ENCODE measurements at regions not wholly inside any gene's neighbourhood (a gene's known extent, or its start where the extent isn't known, plus 50 kb on each side); places are given as distances from the start of the nearest gene placed in this dataset.

DNA sequence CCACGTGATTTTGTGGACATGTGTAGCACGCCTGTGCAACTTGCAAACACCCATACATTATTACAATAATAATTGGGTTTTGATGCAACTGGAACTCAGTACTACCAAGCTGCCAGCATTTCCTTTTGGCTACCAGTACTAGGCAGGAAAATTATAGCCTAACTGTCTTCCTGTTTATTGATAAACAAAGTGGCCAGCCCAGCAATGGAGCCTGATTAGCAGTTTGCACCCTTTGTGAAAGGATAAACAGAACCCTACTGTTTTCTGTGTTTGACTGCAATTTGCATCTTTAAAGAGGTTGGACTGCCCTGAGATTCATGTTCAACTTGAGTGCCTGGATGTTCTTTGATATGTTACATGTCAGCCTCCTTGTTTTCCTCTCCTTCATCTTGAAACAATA lies 173.9 kb downstream of the ZIC5 start:
- H3K27ac Mint-ChIP-seq: no peak overlapping the region
- H3K9me3 Mint-ChIP-seq (ENCODE audit: low read depth): no peaks in the 10 kb centered on the region
- H3K27me3 Mint-ChIP-seq: no peaks in the 10 kb centered on the region
- TF ChIP-seq, protein P1, sequence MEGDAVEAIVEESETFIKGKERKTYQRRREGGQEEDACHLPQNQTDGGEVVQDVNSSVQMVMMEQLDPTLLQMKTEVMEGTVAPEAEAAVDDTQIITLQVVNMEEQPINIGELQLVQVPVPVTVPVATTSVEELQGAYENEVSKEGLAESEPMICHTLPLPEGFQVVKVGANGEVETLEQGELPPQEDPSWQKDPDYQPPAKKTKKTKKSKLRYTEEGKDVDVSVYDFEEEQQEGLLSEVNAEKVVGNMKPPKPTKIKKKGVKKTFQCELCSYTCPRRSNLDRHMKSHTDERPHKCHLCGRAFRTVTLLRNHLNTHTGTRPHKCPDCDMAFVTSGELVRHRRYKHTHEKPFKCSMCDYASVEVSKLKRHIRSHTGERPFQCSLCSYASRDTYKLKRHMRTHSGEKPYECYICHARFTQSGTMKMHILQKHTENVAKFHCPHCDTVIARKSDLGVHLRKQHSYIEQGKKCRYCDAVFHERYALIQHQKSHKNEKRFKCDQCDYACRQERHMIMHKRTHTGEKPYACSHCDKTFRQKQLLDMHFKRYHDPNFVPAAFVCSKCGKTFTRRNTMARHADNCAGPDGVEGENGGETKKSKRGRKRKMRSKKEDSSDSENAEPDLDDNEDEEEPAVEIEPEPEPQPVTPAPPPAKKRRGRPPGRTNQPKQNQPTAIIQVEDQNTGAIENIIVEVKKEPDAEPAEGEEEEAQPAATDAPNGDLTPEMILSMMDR (IDR thresholded peaks at IDR 0.05; ENCODE audit: unreplicated experiment): no peak
- H3K4me1 Mint-ChIP-seq (ENCODE audit: low read depth): no peaks in the 10 kb centered on the region
- H3K36me3 Mint-ChIP-seq (ENCODE audit: insufficient read depth): no peaks in the 10 kb centered on the region
- DNase-seq (ENCODE audit: low spot score, unreplicated experiment): no peak
- H3K4me3 Mint-ChIP-seq (ENCODE audit: low read depth): no peak overlapping the region

DNA sequence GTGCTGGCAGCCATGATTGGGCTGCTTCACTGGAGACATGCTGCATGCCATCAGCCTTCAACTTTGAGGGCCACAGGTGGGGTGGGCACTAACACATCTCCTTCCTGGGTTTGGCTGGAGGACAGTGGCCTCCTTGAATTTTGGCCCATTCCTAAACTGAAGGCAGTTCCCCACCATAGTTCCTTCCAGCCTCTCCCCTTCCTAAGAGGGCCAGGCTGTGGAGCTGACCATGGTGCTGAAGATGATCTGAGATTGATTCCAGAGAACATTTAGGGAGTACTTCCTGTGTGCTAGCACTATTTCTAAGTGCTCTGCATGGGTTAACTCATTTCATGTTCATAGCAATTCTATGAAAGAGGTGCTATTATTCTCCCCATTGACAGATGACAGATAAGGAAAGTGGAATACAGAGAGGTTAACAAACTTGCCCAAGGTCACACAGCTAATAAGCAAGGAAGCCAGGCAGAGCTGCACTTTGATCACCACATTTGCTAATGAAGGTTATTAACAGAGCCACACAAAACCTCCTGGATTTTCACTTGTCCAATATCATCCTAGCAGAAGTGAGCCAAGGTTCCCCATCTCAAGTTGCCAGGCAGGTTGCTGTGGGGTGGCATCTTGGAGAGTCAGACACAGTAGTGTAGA lies 175.3 kb downstream of the ZIC5 start:
- Mint-ChIP-seq H3K4me3 (ENCODE audit: low read depth) (no peak overlapping the region), H3K27ac (no peak overlapping the region), H3K9me3 (ENCODE audit: low read depth) (no peaks in the 10 kb centered on the region), H3K36me3 (ENCODE audit: insufficient read depth) (no peaks in the 10 kb centered on the region), H3K4me1 (ENCODE audit: low read depth) (peaks cover 5% of the 10 kb centered on the region), H3K27me3 (no peaks in the 10 kb centered on the region)
- TF ChIP-seq, protein P1 (IDR thresholded peaks at IDR 0.05; ENCODE audit: unreplicated experiment): no peak
- peak; percentile 66 for DNase-seq (ENCODE audit: low spot score, unreplicated experiment)

DNA sequence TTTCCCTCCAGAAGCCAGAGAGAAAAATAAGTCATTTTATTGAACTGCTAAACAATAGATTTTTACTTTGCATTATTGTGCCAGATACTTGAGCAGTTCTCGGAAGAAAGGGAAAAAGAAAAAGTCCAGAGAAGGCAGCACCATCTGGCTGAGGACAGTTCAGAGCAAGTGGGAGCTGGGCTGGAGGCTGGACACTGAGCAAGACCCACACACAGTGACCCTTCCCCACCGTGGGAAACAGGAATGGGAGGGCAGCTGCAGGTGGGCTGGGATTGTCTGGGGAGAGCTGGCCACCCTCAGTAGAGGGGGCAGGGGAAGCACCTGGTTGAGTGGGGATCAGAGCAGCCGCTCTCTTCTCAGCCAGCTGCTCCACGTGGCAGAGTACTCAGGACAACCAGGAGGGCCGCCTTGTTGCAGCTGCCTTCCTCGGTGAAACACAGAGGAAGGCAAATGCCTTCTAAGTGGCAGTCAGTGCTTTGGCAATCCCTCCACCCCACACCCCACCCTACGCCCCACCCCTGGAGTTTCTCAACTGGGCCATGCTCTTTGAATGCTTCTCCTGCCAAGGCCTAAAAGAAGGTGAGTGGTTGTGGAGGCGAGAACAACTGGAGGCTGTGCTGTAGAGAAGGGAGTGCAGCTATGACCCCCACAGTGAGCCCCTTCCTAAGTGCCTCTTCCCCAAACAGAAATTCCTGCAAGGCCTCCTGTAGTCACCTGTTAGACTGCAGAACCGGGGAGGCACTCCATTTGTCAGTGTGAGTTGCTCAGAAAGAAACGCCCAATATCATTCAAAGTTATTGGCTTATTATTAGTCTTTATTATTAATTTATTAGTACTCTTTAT lies 179.3 kb downstream of the ZIC5 start:
- TF ChIP-seq, protein P1 (IDR thresholded peaks at IDR 0.05; ENCODE audit: unreplicated experiment): no peak
- no peak overlapping the region for H3K27ac Mint-ChIP-seq
- H3K4me3 Mint-ChIP-seq (ENCODE audit: low read depth): no peak overlapping the region
- peaks cover 5% of the 10 kb centered on the region for H3K4me1 Mint-ChIP-seq (ENCODE audit: low read depth)
- H3K36me3 Mint-ChIP-seq (ENCODE audit: insufficient read depth): no peaks in the 10 kb centered on the region
- H3K27me3 Mint-ChIP-seq: no peaks in the 10 kb centered on the region
- DNase-seq (ENCODE audit: low spot score, unreplicated experiment): no peak
- no peaks in the 10 kb centered on the region for H3K9me3 Mint-ChIP-seq (ENCODE audit: low read depth)

DNA sequence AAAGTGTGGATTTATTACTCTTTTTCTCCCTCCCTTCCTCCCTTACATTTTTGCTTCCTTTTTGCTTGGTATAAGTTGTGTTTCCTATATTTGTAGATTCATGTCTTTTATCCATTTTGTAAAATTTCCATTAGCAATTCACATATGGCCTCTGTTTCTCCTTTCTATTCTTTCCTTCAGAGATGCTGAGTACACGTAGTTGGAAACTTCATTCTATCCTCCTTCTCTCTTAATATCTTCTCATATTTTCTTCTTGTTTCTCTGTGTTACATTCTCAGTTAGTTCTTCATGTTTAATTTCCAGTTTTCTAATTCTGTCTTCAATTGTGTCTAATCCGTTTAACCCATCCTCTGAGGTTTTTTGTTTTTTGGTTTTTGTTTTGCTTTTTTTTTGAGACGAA lies 188.9 kb downstream of the ZIC5 start:
- Mint-ChIP-seq H3K36me3 (ENCODE audit: insufficient read depth) (peaks cover 3% of the 10 kb centered on the region), H3K4me1 (ENCODE audit: low read depth) (no peaks in the 10 kb centered on the region), H3K4me3 (ENCODE audit: low read depth) (no peak overlapping the region), H3K27ac (no peak overlapping the region), H3K27me3 (no peaks in the 10 kb centered on the region), H3K9me3 (ENCODE audit: low read depth) (peaks cover 9% of the 10 kb centered on the region)
- TF ChIP-seq, protein P1 (IDR thresholded peaks at IDR 0.05; ENCODE audit: unreplicated experiment): no peak
- DNase-seq (ENCODE audit: low spot score, unreplicated experiment): no peak

DNA sequence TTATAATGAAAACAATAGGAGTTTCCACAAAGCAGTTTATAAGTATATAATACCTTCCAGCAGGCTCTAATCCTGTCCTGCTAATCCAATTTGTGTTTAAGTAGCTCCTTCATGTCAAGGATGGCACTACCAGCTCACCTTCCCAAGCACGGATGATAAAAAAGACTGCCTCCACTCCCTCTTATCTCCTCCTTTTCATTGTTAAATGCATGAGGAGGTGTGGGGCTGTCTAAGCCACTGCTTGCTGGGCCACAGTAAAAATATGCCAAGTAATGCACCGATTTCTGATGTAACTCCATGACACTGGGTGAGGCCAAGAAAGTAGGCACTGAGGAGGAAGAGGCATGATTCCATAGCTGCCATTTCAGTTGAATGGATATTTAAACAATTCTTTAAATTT lies 193.1 kb downstream of the ZIC5 start:
- Mint-ChIP-seq H3K27ac (no peak overlapping the region), H3K27me3 (no peaks in the 10 kb centered on the region), H3K9me3 (ENCODE audit: low read depth) (peaks cover 6% of the 10 kb centered on the region), H3K4me3 (ENCODE audit: low read depth) (no peak overlapping the region), H3K36me3 (ENCODE audit: insufficient read depth) (peaks cover 3% of the 10 kb centered on the region), H3K4me1 (ENCODE audit: low read depth) (peaks cover 3% of the 10 kb centered on the region)
- DNase-seq (ENCODE audit: low spot score, unreplicated experiment): no peak
- TF ChIP-seq, protein P1 (IDR thresholded peaks at IDR 0.05; ENCODE audit: unreplicated experiment): no peak
